ENCODE measurements at regions not wholly inside any gene's neighbourhood (a gene's known extent, or its start where the extent isn't known, plus 50 kb on each side); places are given as distances from the start of the nearest gene placed in this dataset.

GRCh38 chr15:96222981-96223380, 107.5 kb upstream of the NR2F2 start:
- TF ChIP-seq CTCF (conservative IDR thresholded peaks at IDR 0.05; ENCODE audit: low read depth, low read length) (no peak), EZH2 (IDR thresholded peaks at IDR 0.05; ENCODE audit: borderline replicate concordance, low read depth, low read length, poor library complexity, severe bottlenecking) (no peak)
